Mesendoderm (in vitro differentiated cells): ENCODE measurements at regions not wholly inside any gene's neighbourhood (a gene's known extent, or its start where the extent isn't known, plus 50 kb on each side); places are given as distances from the start of the nearest gene placed in this dataset.
A peak's percentile ranks its signal among the peaks of the same experiment; 100 is the strongest.

ENCODE experiments used
- DNase-seq: peaks from one replicate; pipeline ENCODE4 v3.0.0; 2013
- H2AK5ac ChIP-seq: 2 replicates; pipeline ENCODE4 v1.6.1; 2013; ENCODE audit warnings: low read length, inconsistent platforms
- H2BK120ac ChIP-seq: 2 replicates; pipeline ENCODE4 v1.6.1; 2013; ENCODE audit warnings: low read depth, mild to moderate bottlenecking, low read length, moderate library complexity, mixed read lengths
- H2BK15ac ChIP-seq: replicated peaks from 2 replicates; pipeline ENCODE4 v1.6.1; 2013; ENCODE audit warnings: low read depth, mild to moderate bottlenecking, moderate library complexity
- H2BK5ac ChIP-seq: 2 replicates; pipeline ENCODE4 v1.6.1; 2013; ENCODE audit warnings: low read length, inconsistent platforms
- H3K18ac ChIP-seq: 2 replicates; pipeline ENCODE4 v1.6.1; 2013; ENCODE audit warnings: mild to moderate bottlenecking, low read length, mixed read lengths
- H3K23ac ChIP-seq: one replicate; pipeline ENCODE4 v1.6.1; 2013; ENCODE audit warnings: low read length
- H3K27ac ChIP-seq: 2 replicates; pipeline ENCODE4 v1.5.1; 2013; ENCODE audit warnings: low read depth, mild to moderate bottlenecking, inconsistent platforms, low read length, moderate library complexity
- H3K27me3 ChIP-seq: 2 replicates; pipeline ENCODE4 v1.6.1; 2013; ENCODE audit warnings: low read length, control low read depth, mild to moderate bottlenecking, inconsistent platforms; ENCODE audit not compliant: insufficient read depth, poor library complexity
- H3K36me3 ChIP-seq: 2 replicates; pipeline ENCODE4 v1.6.1; 2013; ENCODE audit warnings: low read length, inconsistent platforms; ENCODE audit not compliant: control insufficient read depth, insufficient read depth
- H3K4ac ChIP-seq: one replicate; pipeline ENCODE4 v1.6.1; 2013; ENCODE audit warnings: low read depth, mild to moderate bottlenecking, low read length, moderate library complexity
- H3K4me1 ChIP-seq: 2 replicates; pipeline ENCODE4 v1.6.1; 2013; ENCODE audit warnings: low read depth, low read length, inconsistent platforms; ENCODE audit not compliant: control insufficient read depth
- H3K4me2 ChIP-seq: 2 replicates; pipeline ENCODE4 v1.6.1; 2013; ENCODE audit warnings: low read length
- H3K4me3 ChIP-seq: 2 replicates; pipeline ENCODE4 v1.5.1; 2013; ENCODE audit warnings: mild to moderate bottlenecking, low read length
- H3K56ac ChIP-seq: one replicate; pipeline ENCODE4 v1.6.1; 2013; ENCODE audit warnings: low read length
- H3K79me1 ChIP-seq: 2 replicates; pipeline ENCODE4 v1.6.1; 2013; ENCODE audit warnings: low read length, inconsistent platforms
- H3K79me2 ChIP-seq: 2 replicates; pipeline ENCODE4 v1.6.1; 2013; ENCODE audit warnings: mild to moderate bottlenecking, low read length; ENCODE audit not compliant: control insufficient read depth, insufficient read depth
- H3K9ac ChIP-seq: 2 replicates; pipeline ENCODE4 v1.6.1; 2013; ENCODE audit warnings: low read length, inconsistent platforms
- H4K5ac ChIP-seq: one replicate; pipeline ENCODE4 v1.6.1; 2013; ENCODE audit warnings: low read length
- H4K8ac ChIP-seq: one replicate; pipeline ENCODE4 v1.6.1; 2013; ENCODE audit warnings: low read depth, mild to moderate bottlenecking, control low read depth, low read length, moderate library complexity
- WGBS: extraction: QIAGEN DNeasy Blood & Tissue Kit; methylation state at CpG from one replicate; pipeline ENCODE4 v1.1.7; 2013; ENCODE audit warnings: low lambda C conversion rate, missing lambda C conversion rate; ENCODE audit not compliant: insufficient coverage; ENCODE audit errors: extremely low coverage; 5-methylcytosine and 5-hydroxymethylcytosine counted together

DNA sequence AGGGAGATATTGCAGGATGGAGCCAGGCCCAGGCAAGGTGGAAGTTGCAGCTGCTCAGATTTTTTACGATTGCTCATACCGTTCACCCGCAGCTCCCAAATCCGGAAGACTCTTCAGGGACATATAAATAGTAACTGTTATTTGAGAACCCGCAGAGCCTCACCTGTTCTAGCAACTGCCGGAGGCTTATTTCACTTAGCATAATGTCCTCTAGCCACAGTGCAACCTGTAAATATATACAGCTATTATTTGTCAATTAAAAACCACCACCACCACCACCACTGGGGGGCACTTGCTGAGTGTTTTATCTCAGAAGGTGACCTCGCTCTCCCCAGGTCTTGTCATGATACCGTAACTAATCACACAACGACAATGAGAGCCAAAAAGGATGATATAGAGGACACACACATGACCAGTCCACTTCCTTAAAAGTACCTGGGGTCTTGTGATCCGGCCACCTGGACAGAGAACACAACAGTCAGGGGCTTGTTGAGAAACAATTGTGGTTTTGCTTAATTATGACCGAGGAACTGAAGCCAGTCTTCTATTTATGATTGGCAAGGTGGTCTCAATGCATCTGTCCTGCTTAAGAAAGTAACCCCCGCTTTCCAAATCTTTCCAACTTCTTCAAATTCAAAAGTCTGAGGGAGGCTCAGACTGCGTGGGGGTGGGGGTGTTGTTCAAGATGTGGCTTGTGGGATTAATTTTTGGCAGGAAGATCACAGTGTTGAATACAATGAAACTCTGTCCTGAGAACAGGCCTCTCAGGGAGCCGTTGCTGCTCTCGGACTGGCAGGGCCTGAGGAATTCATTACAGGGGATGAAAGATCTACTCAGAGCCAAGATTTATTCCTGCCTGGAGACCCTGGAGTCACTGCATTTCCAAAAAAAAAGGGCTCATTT is 72.3 kb upstream of the PRNP start:
- H3K4ac ChIP-seq, result no peak overlapping the region
- H3K36me3 ChIP-seq, result no peaks in the 10 kb centered on the region
- H3K27me3 ChIP-seq, result no peaks in the 10 kb centered on the region

DNA sequence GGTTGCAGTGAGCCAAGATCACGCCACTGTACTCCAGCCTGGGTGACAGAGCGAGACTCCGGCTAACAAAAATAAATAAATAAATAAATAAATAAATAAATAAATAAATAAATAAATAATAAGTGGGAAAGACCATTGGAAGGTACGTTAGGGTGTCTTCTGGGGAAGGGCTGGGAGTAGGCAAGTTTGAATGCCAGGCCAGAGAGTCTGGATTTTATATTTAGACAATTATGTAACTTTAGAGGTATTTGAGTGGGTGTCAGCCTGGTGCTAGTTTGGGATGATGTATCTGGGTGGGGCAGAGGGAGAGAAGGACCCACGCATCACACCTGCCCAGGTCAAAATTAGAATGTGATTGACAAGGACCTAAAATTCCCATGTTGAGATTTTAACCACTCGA is 73.1 kb upstream of the PRNP start:
- Histone ChIP-seq H2AK5ac (no peak overlapping the region), H3K79me1 (no peaks in the 10 kb centered on the region), H3K56ac (no peak overlapping the region), H3K27ac (no peak overlapping the region), H3K18ac (no peak overlapping the region), H4K8ac (no peak overlapping the region), H2BK15ac (no peak overlapping the region), H2BK5ac (no peak overlapping the region), H3K79me2 (no peaks in the 10 kb centered on the region), H3K4me3 (no peak overlapping the region), H3K36me3 (no peaks in the 10 kb centered on the region), H2BK120ac (no peak overlapping the region), H4K5ac (no peak overlapping the region), H3K4ac (no peak overlapping the region), H3K4me2 (no peak overlapping the region), H3K27me3 (no peaks in the 10 kb centered on the region), H3K4me1 (no peaks in the 10 kb centered on the region), H3K9ac (no peak overlapping the region), H3K23ac (no peak overlapping the region)
- no peak for DNase-seq
- WGBS, result no CpG with 5 or more reads among the region's 6 CpGs

More for the DNA sequence above, 72.3 kb upstream of the PRNP start:
- H2BK5ac ChIP-seq, result no peak overlapping the region
- WGBS, result no CpG with 5 or more reads among the region's 15 CpGs
- H3K4me1 ChIP-seq, result no peaks in the 10 kb centered on the region
- no peak overlapping the region for H2AK5ac ChIP-seq
- H3K4me2 ChIP-seq, result no peak overlapping the region
- peak overlapping the region; percentile 44 for H3K56ac ChIP-seq
- no peaks in the 10 kb centered on the region for H3K79me1 ChIP-seq
- DNase-seq, result peak; percentile 82
- H3K9ac ChIP-seq, result no peak overlapping the region
- no peaks in the 10 kb centered on the region for H3K79me2 ChIP-seq
- H2BK120ac ChIP-seq, result no peak overlapping the region
- no peak overlapping the region for H3K27ac ChIP-seq
- no peak overlapping the region for H3K18ac ChIP-seq
- no peak overlapping the region for H3K23ac ChIP-seq
- H3K4me3 ChIP-seq, result no peak overlapping the region
- H4K5ac ChIP-seq, result no peak overlapping the region
- H4K8ac ChIP-seq, result no peak overlapping the region
- H2BK15ac ChIP-seq, result no peak overlapping the region

DNA sequence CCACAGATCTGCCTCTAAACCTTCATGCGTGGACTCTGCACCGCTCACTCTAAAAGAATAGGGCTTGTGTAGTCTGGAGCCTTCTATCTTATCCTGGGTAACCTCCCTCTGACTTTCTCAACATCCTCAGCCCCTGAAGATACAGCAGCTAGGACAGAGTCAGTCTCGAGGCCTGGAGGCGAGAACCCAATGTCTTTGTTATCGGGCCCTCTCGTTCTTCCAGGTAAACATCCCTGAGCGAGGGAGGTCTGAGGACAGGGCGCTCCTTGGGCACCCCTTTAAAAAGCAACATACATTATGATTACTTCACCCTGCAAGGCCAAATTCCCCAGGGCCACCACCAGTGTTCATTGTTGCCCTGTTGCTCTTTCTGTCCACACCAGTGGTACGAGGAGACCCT is 75.4 kb upstream of the PRNP start:
- H2BK5ac ChIP-seq, result no peak overlapping the region

DNA sequence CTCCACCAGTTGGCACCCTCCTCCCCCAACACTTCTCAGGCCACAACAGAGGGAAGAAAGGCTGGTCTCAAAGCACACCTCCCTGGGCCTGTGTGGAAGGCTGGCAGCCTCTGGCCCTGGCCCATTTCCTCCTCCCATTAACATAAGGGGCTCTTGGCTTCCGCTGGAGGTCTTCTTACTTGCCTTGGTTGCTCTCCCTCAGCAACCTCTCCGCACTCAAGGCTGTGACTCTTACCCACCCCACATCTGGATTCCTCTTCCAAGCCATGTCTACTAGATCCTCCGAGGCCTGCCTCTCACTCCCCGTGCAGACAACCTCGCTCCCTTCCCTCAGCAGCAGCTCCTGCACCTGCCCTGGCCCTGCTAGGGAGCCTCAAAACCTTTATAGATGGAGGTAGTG is 76.7 kb upstream of the PRNP start:
- Histone ChIP-seq H3K9ac (no peak overlapping the region), H3K4me2 (no peak overlapping the region), H2BK120ac (no peak overlapping the region), H3K27me3 (no peaks in the 10 kb centered on the region), H2BK5ac (no peak overlapping the region), H3K18ac (no peak overlapping the region), H4K8ac (no peak overlapping the region), H3K79me2 (no peaks in the 10 kb centered on the region), H3K36me3 (no peaks in the 10 kb centered on the region), H3K4ac (no peak overlapping the region), H3K56ac (no peak overlapping the region), H2AK5ac (no peak overlapping the region), H3K79me1 (no peaks in the 10 kb centered on the region), H3K23ac (no peak overlapping the region), H3K4me1 (no peaks in the 10 kb centered on the region), H3K4me3 (no peak overlapping the region), H2BK15ac (no peak overlapping the region), H3K27ac (no peak overlapping the region), H4K5ac (no peak overlapping the region)
- no CpG with 5 or more reads among the region's 5 CpGs for WGBS
- DNase-seq, result peak; percentile 44

More for the DNA sequence above, 75.4 kb upstream of the PRNP start:
- H4K8ac ChIP-seq, result no peak overlapping the region
- H3K4ac ChIP-seq, result no peak overlapping the region
- H4K5ac ChIP-seq, result no peak overlapping the region
- no peak overlapping the region for H3K4me2 ChIP-seq
- no peak overlapping the region for H3K18ac ChIP-seq
- H3K36me3 ChIP-seq, result no peaks in the 10 kb centered on the region
- DNase-seq, result no peak
- H2BK120ac ChIP-seq, result no peak overlapping the region
- no peak overlapping the region for H3K56ac ChIP-seq
- no peak overlapping the region for H3K27ac ChIP-seq
- H3K4me1 ChIP-seq, result no peaks in the 10 kb centered on the region
- no peaks in the 10 kb centered on the region for H3K27me3 ChIP-seq
- H3K9ac ChIP-seq, result no peak overlapping the region
- no peak overlapping the region for H3K4me3 ChIP-seq
- no peak overlapping the region for H3K23ac ChIP-seq
- no peak overlapping the region for H2BK15ac ChIP-seq
- no peaks in the 10 kb centered on the region for H3K79me2 ChIP-seq
- WGBS, result no CpG with 5 or more reads among the region's 9 CpGs
- no peak overlapping the region for H2AK5ac ChIP-seq
- H3K79me1 ChIP-seq, result no peaks in the 10 kb centered on the region

DNA sequence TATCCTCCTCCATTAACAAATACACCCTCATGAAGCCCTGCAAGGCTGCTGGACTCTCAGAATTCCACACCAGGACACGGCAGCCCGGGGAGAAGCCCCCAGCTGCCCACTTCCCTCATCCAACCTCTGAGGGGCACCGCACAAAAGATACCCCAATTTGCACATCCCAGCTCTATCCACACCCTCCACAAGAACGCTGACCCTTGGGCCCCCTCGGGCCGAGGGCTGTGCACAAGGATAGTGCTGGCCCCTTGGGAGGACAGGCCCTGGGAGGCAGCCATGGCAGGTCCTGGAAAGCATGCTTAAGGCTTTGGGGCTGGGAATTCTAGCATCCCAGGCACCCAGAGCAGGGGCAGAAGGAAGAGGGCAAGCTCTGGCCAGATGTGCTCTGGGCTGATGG is 77.4 kb upstream of the PRNP start:
- Histone ChIP-seq H2BK5ac (no peak overlapping the region), H3K27ac (no peak overlapping the region), H3K27me3 (no peaks in the 10 kb centered on the region), H2BK120ac (no peak overlapping the region), H3K79me2 (no peaks in the 10 kb centered on the region), H4K5ac (no peak overlapping the region), H4K8ac (no peak overlapping the region), H3K9ac (no peak overlapping the region), H3K4me1 (no peaks in the 10 kb centered on the region), H3K4me3 (no peak overlapping the region), H3K79me1 (no peaks in the 10 kb centered on the region), H2BK15ac (no peak overlapping the region), H3K56ac (no peak overlapping the region), H2AK5ac (no peak overlapping the region), H3K4me2 (no peak overlapping the region), H3K36me3 (no peaks in the 10 kb centered on the region), H3K23ac (no peak overlapping the region), H3K18ac (no peak overlapping the region), H3K4ac (no peak overlapping the region)
- WGBS, result no CpG with 5 or more reads among the region's 6 CpGs
- no peak for DNase-seq

DNA sequence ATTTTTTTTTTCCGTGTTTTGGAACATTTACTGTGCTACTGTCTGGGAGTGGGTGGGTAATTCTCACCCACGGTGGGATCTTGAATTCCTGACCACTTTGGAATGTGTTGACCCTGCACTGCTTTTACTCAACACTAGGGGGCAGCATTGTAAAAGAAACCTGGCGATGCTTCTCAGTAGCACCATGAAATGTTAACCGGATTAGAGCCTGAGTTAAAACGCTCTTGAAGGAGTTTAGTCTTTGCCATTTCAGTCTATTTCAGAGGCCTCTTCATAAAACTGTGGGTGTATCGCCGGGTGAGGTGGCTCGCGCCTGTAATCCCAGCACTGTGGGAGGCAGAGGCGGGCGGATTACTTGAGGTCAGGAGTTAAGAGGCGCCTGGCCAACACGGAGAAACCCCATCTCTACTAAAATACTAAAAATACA is 79.0 kb upstream of the PRNP start:
- H4K8ac ChIP-seq, result no peak overlapping the region
- no peak overlapping the region for H3K18ac ChIP-seq
- H3K56ac ChIP-seq, result no peak overlapping the region
- peak; percentile 77 for DNase-seq
- H3K9ac ChIP-seq, result no peak overlapping the region
- no peaks in the 10 kb centered on the region for H3K79me2 ChIP-seq
- H4K5ac ChIP-seq, result no peak overlapping the region
- H2BK120ac ChIP-seq, result no peak overlapping the region
- no peaks in the 10 kb centered on the region for H3K36me3 ChIP-seq
- H3K27me3 ChIP-seq, result no peaks in the 10 kb centered on the region
- H3K4me2 ChIP-seq, result no peak overlapping the region
- no CpG with 5 or more reads among the region's 13 CpGs for WGBS
- H3K23ac ChIP-seq, result no peak overlapping the region
- no peak overlapping the region for H3K4ac ChIP-seq
- no peaks in the 10 kb centered on the region for H3K4me1 ChIP-seq
- no peaks in the 10 kb centered on the region for H3K79me1 ChIP-seq
- no peak overlapping the region for H2AK5ac ChIP-seq
- H3K27ac ChIP-seq, result no peak overlapping the region
- H3K4me3 ChIP-seq, result no peak overlapping the region
- no peak overlapping the region for H2BK15ac ChIP-seq
- H2BK5ac ChIP-seq, result no peak overlapping the region
